H1 (cell line): ENCODE measurements at regions not wholly inside any gene's neighbourhood (a gene's known extent, or its start where the extent isn't known, plus 50 kb on each side); places are given as distances from the start of the nearest gene placed in this dataset.

Experiments
- CTCF ChIA-PET: fragments of 300-600 bp; sonication (Branson Sonifier 250); formaldehyde crosslinking; loops from one replicate; lab custom pipeline; 2021; ENCODE audit not compliant: partially characterized antibody; lab: Charles Lee
- POLR2A ChIA-PET: fragments of 300-600 bp; sonication (Branson Sonifier 250); formaldehyde crosslinking; loops from one replicate; lab custom pipeline; 2021; ENCODE audit warnings: inconsistent platforms; ENCODE audit not compliant: partially characterized antibody; lab: Charles Lee
- DNase-seq, 2 experiments: peaks; one replicate each; pipeline versions ENCODE4 v3.0.0 to v3.0.0-alpha.2; 2010 to 2022; ENCODE audit warnings: low spot score in 2 of 2, low read depth in 1 of 2, mixed read lengths in 1 of 2
- FAIRE-seq: peaks from 2 replicates; lab custom pipeline; 2011; peaks lifted over from hg19 to GRCh38; lab: Jason Lieb, UNC
- H2AFZ ChIP-seq: 2 replicates; pipeline ENCODE4 v1.8.1; 2012; ENCODE audit warnings: low read length, inconsistent platforms
- H2AK5ac ChIP-seq: 2 replicates; pipeline ENCODE4 v1.6.1; 2013; ENCODE audit warnings: low read depth, low read length
- H2BK120ac ChIP-seq: replicated peaks from 2 replicates; pipeline ENCODE3; 2013; ENCODE audit warnings: low read depth, low read length, inconsistent platforms
- H2BK12ac ChIP-seq: 2 replicates; pipeline ENCODE4 v1.6.1; 2013; ENCODE audit warnings: low read depth, low read length
- H2BK15ac ChIP-seq: 2 replicates; pipeline ENCODE4 v1.6.1; 2013; ENCODE audit warnings: low read length
- H2BK20ac ChIP-seq: 2 replicates; pipeline ENCODE4 v1.6.1; 2013; ENCODE audit warnings: low read length
- H2BK5ac ChIP-seq: 2 replicates; pipeline ENCODE4 v1.6.1; 2013; ENCODE audit warnings: low read depth, low read length
- H3K14ac ChIP-seq: 2 replicates; pipeline ENCODE4 v1.6.1; 2013; ENCODE audit warnings: inconsistent platforms; ENCODE audit not compliant: insufficient read length
- H3K18ac ChIP-seq: 2 replicates; pipeline ENCODE4 v1.6.1; 2013; ENCODE audit warnings: low read length; ENCODE audit errors: extremely low read depth
- H3K23ac ChIP-seq: 2 replicates; pipeline ENCODE4 v1.6.1; 2013; ENCODE audit warnings: inconsistent platforms; ENCODE audit not compliant: insufficient read length
- H3K23me2 ChIP-seq: 2 replicates; pipeline ENCODE4 v1.6.1; 2013; ENCODE audit warnings: low read depth, low read length
- H3K27ac ChIP-seq: 2 replicates; pipeline ENCODE4 v1.6.1; 2011; ENCODE audit warnings: low read depth, low read length, inconsistent platforms
- H3K27me3 ChIP-seq, 4 experiments: replicated peaks in 1 of 4; 1 replicate in 1 of 4; 2 replicates in 3 of 4; pipeline versions ENCODE4 v1.6.1 to v1.8.1; 2011 to 2013; ENCODE audit warnings: low read length in 3 of 4, mild to moderate bottlenecking in 3 of 4, inconsistent platforms in 2 of 4, mixed read lengths in 2 of 4, moderate library complexity in 1 of 4; ENCODE audit not compliant: control insufficient read depth in 3 of 4, insufficient read depth in 3 of 4; ENCODE audit errors: extremely low read depth in 1 of 4
- H3K36me3 ChIP-seq, 4 experiments: 2 replicates each; pipeline versions ENCODE4 v1.6.1 to v1.8.1; 2011 to 2013; ENCODE audit warnings: mild to moderate bottlenecking in 4 of 4, low read length in 3 of 4, moderate library complexity in 2 of 4, control low read depth in 1 of 4, inconsistent platforms in 1 of 4; ENCODE audit not compliant: insufficient read depth in 4 of 4, control insufficient read depth in 2 of 4
- H3K4ac ChIP-seq: replicated peaks from 2 replicates; pipeline ENCODE3; 2013; ENCODE audit warnings: low read length, low read depth, mixed read lengths, inconsistent platforms; ENCODE audit not compliant: insufficient read length
- H3K4me1 ChIP-seq, 4 experiments: replicated peaks in 1 of 4; 1 replicate in 1 of 4; 2 replicates in 3 of 4; pipeline versions ENCODE4 v1.6.1 to v1.8.1; 2011 to 2013; ENCODE audit warnings: low read length in 3 of 4, inconsistent platforms in 2 of 4, mixed read lengths in 1 of 4; ENCODE audit not compliant: insufficient read depth in 4 of 4, control insufficient read depth in 3 of 4
- H3K4me2 ChIP-seq, 2 experiments: 2 replicates each; pipeline versions ENCODE4 v1.6.1 to v1.8.1; 2011 to 2013; ENCODE audit warnings: low read depth in 2 of 2, low read length in 2 of 2, control low read depth in 1 of 2, inconsistent platforms in 1 of 2, mild to moderate bottlenecking in 1 of 2; ENCODE audit not compliant: insufficient read depth in 1 of 2
- H3K4me3 ChIP-seq, 4 experiments: fragments of 200-600, 300-600 bp in 1 of 4; sonication (generic), shearing (Covaris generic), sonication (Bioruptor Twin) in 1 of 4; 2 replicates each; pipeline versions ENCODE4 v1.5.1 to v1.8.1; 2011 to 2016; ENCODE audit warnings: low read length in 4 of 4, low read depth in 3 of 4, control low read depth in 2 of 4, inconsistent platforms in 2 of 4, mild to moderate bottlenecking in 2 of 4, mixed read lengths in 1 of 4, moderate library complexity in 1 of 4; ENCODE audit not compliant: insufficient read depth in 2 of 4; ENCODE audit errors: extremely low read depth in 1 of 4
- H3K56ac ChIP-seq: replicated peaks from 2 replicates; pipeline ENCODE3; 2013; ENCODE audit warnings: low read depth, mild to moderate bottlenecking, mixed read lengths, low read length, inconsistent platforms; ENCODE audit not compliant: insufficient read length
- H3K79me1 ChIP-seq: 2 replicates; pipeline ENCODE4 v1.6.1; 2013; ENCODE audit warnings: low read depth, low read length, control low read depth
- H3K79me2 ChIP-seq, 2 experiments: 2 replicates each; pipeline versions ENCODE4 v1.6.1 to v1.8.1; 2012 to 2013; ENCODE audit warnings: low read length in 2 of 2, mild to moderate bottlenecking in 2 of 2, inconsistent platforms in 1 of 2; ENCODE audit not compliant: insufficient read depth in 2 of 2, control insufficient read depth in 1 of 2
- H3K9ac ChIP-seq, 4 experiments: replicated peaks in 1 of 4; 1 replicate in 1 of 4; 2 replicates in 3 of 4; pipeline versions ENCODE4 v1.6.1 to v1.8.1; 2011 to 2013; ENCODE audit warnings: low read depth in 3 of 4, low read length in 3 of 4, control low read depth in 2 of 4, mild to moderate bottlenecking in 2 of 4, moderate library complexity in 2 of 4, inconsistent platforms in 1 of 4; ENCODE audit errors: extremely low read depth in 1 of 4
- H3K9me3 ChIP-seq, 2 experiments: 2 replicates each; pipeline versions ENCODE4 v1.6.1 to v1.8.1; 2012 to 2013; ENCODE audit warnings: mild to moderate bottlenecking in 2 of 2, moderate library complexity in 2 of 2, control low read depth in 1 of 2, inconsistent platforms in 1 of 2, low read depth in 1 of 2, low read length in 1 of 2, mixed read lengths in 1 of 2; ENCODE audit not compliant: insufficient read depth in 2 of 2
- H4K20me1 ChIP-seq, 2 experiments: replicated peaks in 1 of 2; 2 replicates each; pipeline versions ENCODE3 to v1.8.1; 2011 to 2013; ENCODE audit warnings: inconsistent platforms in 2 of 2, low read length in 2 of 2, mild to moderate bottlenecking in 1 of 2; ENCODE audit not compliant: insufficient read depth in 2 of 2, control insufficient read depth in 1 of 2
- H4K5ac ChIP-seq: 2 replicates; pipeline ENCODE4 v1.6.1; 2013; ENCODE audit warnings: low read length, low read depth, mixed read lengths, inconsistent platforms; ENCODE audit not compliant: insufficient read length
- H4K8ac ChIP-seq: 2 replicates; pipeline ENCODE4 v1.8.0; 2013; ENCODE audit warnings: mild to moderate bottlenecking, moderate library complexity, low read length, inconsistent platforms; ENCODE audit not compliant: insufficient read depth; ENCODE audit errors: extremely low read depth
- H4K91ac ChIP-seq: replicated peaks from 2 replicates; pipeline ENCODE3; 2013; ENCODE audit warnings: low read length, mixed read lengths, inconsistent platforms; ENCODE audit not compliant: insufficient read length
- CREB1 ChIP-seq: IDR thresholded peaks from 2 replicates; pipeline ENCODE4 v1.6.1; 2012; ENCODE audit warnings: inconsistent platforms
- GABPA ChIP-seq: IDR thresholded peaks from 2 replicates; pipeline ENCODE4 v1.6.1; 2011; ENCODE audit warnings: mild to moderate bottlenecking, low read length, moderate library complexity, borderline replicate concordance; ENCODE audit not compliant: insufficient read depth
- KDM5A ChIP-seq: fragments of 200-600 bp; IDR thresholded peaks from 2 replicates; pipeline ENCODE4 v1.7.1; 2012; ENCODE audit warnings: mild to moderate bottlenecking, low read length, inconsistent platforms, mixed read lengths
- POLR2A ChIP-seq, 2 experiments: IDR thresholded peaks; 1 replicate in 1 of 2; 2 replicates in 1 of 2; pipeline ENCODE4 v1.6.1; 2011; ENCODE audit warnings: low read depth in 2 of 2, low read length in 2 of 2, mild to moderate bottlenecking in 2 of 2; ENCODE audit errors: control extremely low read depth in 1 of 2
- TAF1 ChIP-seq: IDR thresholded peaks from 2 replicates; pipeline ENCODE4 v1.6.1; 2011; ENCODE audit warnings: mild to moderate bottlenecking, low read depth, low read length
- TAF7 ChIP-seq: optimal IDR thresholded peaks from 2 replicates; pipeline ENCODE3; 2011; ENCODE audit warnings: low read depth, mild to moderate bottlenecking, inconsistent platforms, low read length, moderate library complexity, borderline replicate concordance
- YY1 ChIP-seq: IDR thresholded peaks from 2 replicates; pipeline ENCODE4 v1.6.1; 2011; ENCODE audit warnings: low read depth, mild to moderate bottlenecking, low read length
- WGBS, 2 experiments: shearing (Covaris generic) in 1 of 2; methylation state at CpG; one replicate each; pipeline versions ENCODE4 v1.1.6 to v1.1.7; 2013 to 2015; ENCODE audit warnings: low lambda C conversion rate in 2 of 2, mixed read lengths in 2 of 2, inconsistent platforms in 1 of 2, low coverage in 1 of 2, missing lambda C conversion rate in 1 of 2; ENCODE audit not compliant: insufficient replicate concordance in 2 of 2, insufficient coverage in 1 of 2, insufficient read length in 1 of 2; ENCODE audit errors: extremely low coverage in 1 of 2, missing lambda C conversion rate in 1 of 2; 5-methylcytosine and 5-hydroxymethylcytosine counted together
- TF ChIP-seq, protein P1 (sequence below), 3 experiments: IDR thresholded peaks; 1 replicate in 2 of 3; 2 replicates in 1 of 3; pipeline versions ENCODE4 v1.5.1 to v1.6.1; 2011; ENCODE audit warnings: low read length in 3 of 3, mild to moderate bottlenecking in 3 of 3, inconsistent platforms in 2 of 3, low read depth in 1 of 3, moderate library complexity in 1 of 3; ENCODE audit not compliant: insufficient read depth in 1 of 3; ENCODE audit errors: control extremely low read depth in 1 of 3
- TF ChIP-seq, protein P2 (sequence below): IDR thresholded peaks from 2 replicates; pipeline ENCODE4 v1.6.1; 2012; ENCODE audit warnings: inconsistent platforms

DNA sequence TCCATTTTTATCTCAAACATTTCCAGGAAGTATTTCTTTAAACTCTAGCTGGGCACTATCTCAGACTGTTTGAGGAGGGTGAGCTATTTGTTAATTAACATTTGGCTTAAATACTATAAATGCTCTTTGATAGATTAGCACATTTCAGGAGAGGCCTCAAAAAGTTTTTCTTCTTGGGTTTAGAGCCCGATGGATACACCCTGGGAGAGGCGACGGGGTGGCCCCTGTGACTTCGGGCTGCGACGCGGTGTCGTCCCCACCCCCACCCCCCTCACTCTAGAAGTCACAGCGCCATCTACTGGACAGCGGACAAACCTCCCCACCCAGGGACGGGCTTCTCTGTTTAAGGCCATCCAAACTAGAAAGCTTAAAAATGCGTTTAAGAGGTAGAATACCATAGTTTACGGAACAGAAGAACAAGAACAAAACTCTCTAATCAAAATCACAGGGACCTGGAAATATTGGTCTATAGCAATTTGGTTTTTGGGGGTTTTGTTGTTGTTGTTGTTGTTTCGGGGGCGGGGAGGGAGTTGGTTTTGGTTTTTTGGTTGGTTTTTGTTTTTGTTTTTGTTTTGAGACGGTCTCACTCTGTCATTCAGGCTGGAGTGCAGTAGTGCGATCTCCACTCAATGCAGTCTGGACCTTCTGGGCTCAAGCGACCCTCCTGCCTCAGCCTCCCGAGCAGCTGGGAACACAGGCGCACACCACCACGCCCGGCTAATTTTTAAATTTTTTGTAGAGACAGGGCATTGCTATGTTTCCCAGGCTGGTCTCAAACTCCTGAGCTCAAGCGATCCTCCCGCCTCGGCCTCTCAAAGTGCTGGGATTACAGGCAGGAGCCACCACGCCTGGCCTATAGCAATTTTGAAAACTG, 254.4 kb downstream of the C16orf95 start:
- Histone ChIP-seq H2BK5ac (no peak overlapping the region), H3K4me2 (peak overlapping the region in 1 of 2 experiments; percentile 49; a peak in 1 of 4 replicates), H3K18ac (no peak overlapping the region), H2BK20ac (no peak overlapping the region), H4K5ac (no peak overlapping the region), H3K79me2 (no peaks in the 10 kb centered on the region), H2BK15ac (no peak overlapping the region), H3K23ac (no peak overlapping the region), H3K27ac (no peak overlapping the region), H2AFZ (no peak overlapping the region), H3K4me1 (no peaks in the 10 kb centered on the region; a peak in 1 of 7 replicates), H3K79me1 (no peaks in the 10 kb centered on the region), H3K56ac (no peak overlapping the region), H3K9me3 (no peaks in the 10 kb centered on the region), H4K91ac (no peak overlapping the region), H2BK12ac (no peak overlapping the region), H2AK5ac (no peak overlapping the region), H3K23me2 (no peaks in the 10 kb centered on the region; the same call in 1 of the 2 replicates), H4K20me1 (no peaks in the 10 kb centered on the region), H3K9ac (no peak overlapping the region), H3K4ac (no peak overlapping the region), H3K14ac (no peak overlapping the region), H4K8ac (no peak overlapping the region), H3K4me3 (peak overlapping the region in 1 of 4 experiments; percentile 37; a peak in 1 of 8 replicates), H2BK120ac (no peak overlapping the region), H3K27me3 (no peaks in the 10 kb centered on the region), H3K36me3 (no peaks in the 10 kb centered on the region)
- DNase-seq (peak in 1 of 2 experiments; percentile 82), FAIRE-seq (no peak)
- WGBS, 2 experiments: 50% methylated on average over 26 of the region's 26 CpGs; no CpG with 5 or more reads in 1 of the 2 experiments
- ChIA-PET CTCF (interaction anchor here (0.6 to 5.5 kb wide), 89 partner anchors 9 to 1981 kb away, joined by 3 to 52 read pairs (median 4); no protein-coding TSS in a partner anchor), POLR2A (interaction anchor here (0.7 to 1.2 kb wide), 5 partner anchors 10 to 498 kb away, joined by 3 to 5 read pairs (median 3); no protein-coding TSS in a partner anchor)
- no peak for TF ChIP-seq TAF7
- 0 out of 2 replicates have a peak, but pooled peaks have one; percentile 28 for TF ChIP-seq GABPA
- no peak for TF ChIP-seq KDM5A
- no peak for TF ChIP-seq POLR2A (IDR thresholded peaks at IDR 0.05; ENCODE audit: control extremely low read depth in 1 of 2, low read depth in 2 of 2, low read length in 2 of 2)
- TF ChIP-seq, protein P1, sequence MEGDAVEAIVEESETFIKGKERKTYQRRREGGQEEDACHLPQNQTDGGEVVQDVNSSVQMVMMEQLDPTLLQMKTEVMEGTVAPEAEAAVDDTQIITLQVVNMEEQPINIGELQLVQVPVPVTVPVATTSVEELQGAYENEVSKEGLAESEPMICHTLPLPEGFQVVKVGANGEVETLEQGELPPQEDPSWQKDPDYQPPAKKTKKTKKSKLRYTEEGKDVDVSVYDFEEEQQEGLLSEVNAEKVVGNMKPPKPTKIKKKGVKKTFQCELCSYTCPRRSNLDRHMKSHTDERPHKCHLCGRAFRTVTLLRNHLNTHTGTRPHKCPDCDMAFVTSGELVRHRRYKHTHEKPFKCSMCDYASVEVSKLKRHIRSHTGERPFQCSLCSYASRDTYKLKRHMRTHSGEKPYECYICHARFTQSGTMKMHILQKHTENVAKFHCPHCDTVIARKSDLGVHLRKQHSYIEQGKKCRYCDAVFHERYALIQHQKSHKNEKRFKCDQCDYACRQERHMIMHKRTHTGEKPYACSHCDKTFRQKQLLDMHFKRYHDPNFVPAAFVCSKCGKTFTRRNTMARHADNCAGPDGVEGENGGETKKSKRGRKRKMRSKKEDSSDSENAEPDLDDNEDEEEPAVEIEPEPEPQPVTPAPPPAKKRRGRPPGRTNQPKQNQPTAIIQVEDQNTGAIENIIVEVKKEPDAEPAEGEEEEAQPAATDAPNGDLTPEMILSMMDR (IDR thresholded peaks at IDR 0.05; ENCODE audit: control extremely low read depth in 1 of 3, insufficient read depth in 1 of 3, low read depth in 1 of 3, low read length in 3 of 3): peak; percentile 74 to 84 (median 77)
- TF ChIP-seq, protein P2, sequence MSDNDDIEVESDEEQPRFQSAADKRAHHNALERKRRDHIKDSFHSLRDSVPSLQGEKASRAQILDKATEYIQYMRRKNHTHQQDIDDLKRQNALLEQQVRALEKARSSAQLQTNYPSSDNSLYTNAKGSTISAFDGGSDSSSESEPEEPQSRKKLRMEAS: no peak
- TF ChIP-seq YY1: 0 out of 2 replicates have a peak, but pooled peaks have one; percentile 16
- no peak for TF ChIP-seq TAF1
- TF ChIP-seq CREB1: peak; percentile 75
